CD14-positive monocyte (primary cell): ENCODE measurements at regions not wholly inside any gene's neighbourhood (a gene's known extent, or its start where the extent isn't known, plus 50 kb on each side); places are given as distances from the start of the nearest gene placed in this dataset.

ENCODE experiments used
- DNase-seq, 3 donors: peaks; one replicate each; pipeline ENCODE4 v3.0.0-alpha.2; 2011 to 2022
- H2AFZ ChIP-seq: 2 replicates; pipeline ENCODE4 v1.6.0; 2012; ENCODE audit warnings: mild to moderate bottlenecking, low read depth, low read length, inconsistent platforms; ENCODE audit not compliant: insufficient read depth, poor library complexity, severe bottlenecking
- H3K27ac ChIP-seq, 2 donors: 1 replicate in 1 of 2; 2 replicates in 1 of 2; pipeline ENCODE4 v1.5.1; 2012 to 2013; ENCODE audit warnings: low read length in 2 of 2, control low read depth in 1 of 2, inconsistent platforms in 1 of 2, low read depth in 1 of 2, mild to moderate bottlenecking in 1 of 2
- H3K27me3 ChIP-seq, 2 donors: one replicate each; pipeline versions ENCODE4 v1.6.0 to v1.6.1; 2011 to 2013; ENCODE audit warnings: low read length in 2 of 2; ENCODE audit not compliant: control insufficient read depth in 2 of 2, insufficient read depth in 2 of 2
- H3K36me3 ChIP-seq, 2 donors: replicated peaks in 1 of 2; 1 replicate in 1 of 2; 2 replicates in 1 of 2; pipeline versions ENCODE4 v1.5.1 to v1.6.1; 2012 to 2013; ENCODE audit warnings: low read length in 2 of 2, control low read depth in 1 of 2, inconsistent platforms in 1 of 2, mild to moderate bottlenecking in 1 of 2; ENCODE audit not compliant: insufficient read depth in 2 of 2, control insufficient read depth in 1 of 2
- H3K4me1 ChIP-seq, 2 donors: 1 replicate in 1 of 2; 2 replicates in 1 of 2; pipeline versions ENCODE4 v1.5.1 to v1.6.1; 2012 to 2013; ENCODE audit warnings: low read length in 2 of 2, control low read depth in 1 of 2, inconsistent platforms in 1 of 2, mild to moderate bottlenecking in 1 of 2, moderate library complexity in 1 of 2; ENCODE audit not compliant: insufficient read depth in 2 of 2, control insufficient read depth in 1 of 2
- H3K4me2 ChIP-seq: replicated peaks from 2 replicates; pipeline ENCODE3; 2012; ENCODE audit warnings: low read length, moderate library complexity, mild to moderate bottlenecking; ENCODE audit not compliant: poor library complexity, severe bottlenecking; ENCODE audit errors: extremely low read depth
- H3K4me3 ChIP-seq, 3 experiments: fragments of 200-600 bp in 1 of 3; sonication (generic) in 1 of 3; replicated peaks in 1 of 3; 1 replicate in 2 of 3; 2 replicates in 1 of 3; pipeline ENCODE4 v1.5.1; 2011 to 2013; ENCODE audit warnings: low read length in 3 of 3, mild to moderate bottlenecking in 3 of 3, control low read depth in 2 of 3, low read depth in 2 of 3, inconsistent platforms in 1 of 3, moderate library complexity in 1 of 3
- H3K79me2 ChIP-seq: 2 replicates; pipeline ENCODE4 v1.6.0; 2012; ENCODE audit warnings: mild to moderate bottlenecking, control low read depth, inconsistent platforms, low read length, moderate library complexity; ENCODE audit not compliant: insufficient read depth
- H3K9ac ChIP-seq: 2 replicates; pipeline ENCODE4 v1.6.0; 2017; ENCODE audit warnings: low read length, mild to moderate bottlenecking; ENCODE audit not compliant: insufficient read depth, poor library complexity, severe bottlenecking
- H3K9me3 ChIP-seq, 2 donors: replicated peaks in 1 of 2; 1 replicate in 1 of 2; 2 replicates in 1 of 2; pipeline versions ENCODE4 v1.5.1 to v1.6.1; 2012 to 2013; ENCODE audit warnings: low read length in 2 of 2, control low read depth in 1 of 2; ENCODE audit not compliant: control insufficient read depth in 1 of 2, insufficient read depth in 1 of 2
- H4K20me1 ChIP-seq: 2 replicates; pipeline ENCODE4 v1.6.0; 2012; ENCODE audit warnings: mild to moderate bottlenecking, low read length, control low read depth, moderate library complexity; ENCODE audit not compliant: insufficient read depth
- H3K27ac Mint-ChIP-seq, 7 donors: one replicate each; pipeline ENCODE4 v1.8.0; 2020; ENCODE audit warnings: mild to moderate bottlenecking in 7 of 7, mixed read lengths in 7 of 7, moderate library complexity in 6 of 7, inconsistent platforms in 2 of 7
- H3K27me3 Mint-ChIP-seq, 3 donors: one replicate each; pipeline ENCODE4 v1.8.0; 2021 to 2022; ENCODE audit warnings: low read depth in 3 of 3, mild to moderate bottlenecking in 3 of 3, mixed read lengths in 3 of 3, moderate library complexity in 3 of 3, inconsistent platforms in 1 of 3
- H3K36me3 Mint-ChIP-seq, 2 donors: one replicate each; pipeline ENCODE4 v1.8.0; 2020; ENCODE audit warnings: mixed read lengths in 2 of 2, inconsistent platforms in 1 of 2, mild to moderate bottlenecking in 1 of 2
- H3K4me1 Mint-ChIP-seq: one replicate; pipeline ENCODE4 v1.8.0; 2020; ENCODE audit warnings: mild to moderate bottlenecking, mixed read lengths
- H3K4me3 Mint-ChIP-seq, 2 donors: one replicate each; pipeline ENCODE4 v1.8.0; 2020; ENCODE audit warnings: mild to moderate bottlenecking in 2 of 2, mixed read lengths in 2 of 2, moderate library complexity in 1 of 2
- H3K9me3 Mint-ChIP-seq, 7 donors: one replicate each; pipeline ENCODE4 v1.8.0; 2020 to 2022; ENCODE audit warnings: mixed read lengths in 7 of 7, mild to moderate bottlenecking in 6 of 7, moderate library complexity in 6 of 7, inconsistent platforms in 2 of 7
- WGBS: methylation state at CpG from one replicate; pipeline ENCODE4 v1.1.5; 2013; ENCODE audit warnings: missing lambda C conversion rate; ENCODE audit not compliant: insufficient coverage; 5-methylcytosine and 5-hydroxymethylcytosine counted together
- intact Hi-C, 2 donors: fragments of 100-400 bp; cut with micrococcal nuclease; formaldehyde crosslinking; loops; one replicate each; pipeline versions ENCODE4 v1.15.0 to v1.15.1; 2023
- TF ChIP-seq, protein P1 (sequence below): fragments of 200-600 bp; IDR thresholded peaks from one replicate; pipeline ENCODE4 v1.8.0; 2022; ENCODE audit warnings: antibody characterized with exemption, mild to moderate bottlenecking

DNA sequence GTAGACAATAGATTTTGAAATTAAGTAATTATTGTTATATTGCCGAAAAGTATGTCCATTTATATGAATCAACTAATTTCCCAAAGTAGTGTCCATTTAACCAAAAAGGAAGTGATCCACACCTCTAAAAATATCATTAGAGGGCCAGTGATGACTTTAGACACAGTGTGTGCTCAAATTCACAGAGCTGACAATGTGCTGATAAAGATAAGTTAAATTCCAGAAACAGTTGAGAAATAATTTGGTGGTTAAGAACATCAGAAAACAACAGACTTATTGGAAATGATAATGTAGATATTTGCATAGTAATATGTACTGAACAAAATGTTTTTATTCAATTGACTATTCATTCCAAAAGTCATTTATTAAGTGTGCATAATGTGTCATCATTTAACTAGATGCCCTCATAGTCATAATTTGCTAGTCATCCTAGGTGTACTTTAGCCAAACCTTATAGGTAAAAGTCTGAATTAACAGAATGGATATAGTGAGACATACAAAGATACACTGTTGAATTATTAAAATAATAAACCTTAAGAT is 230.2 kb upstream of the ADAMTS9 start:
- H3K9me3 Mint-ChIP-seq, result peaks cover 0 to 6% (median 2%) of the 10 kb centered on the region in 7 donors
- intact Hi-C loops, result no loop called here
- TF ChIP-seq, protein P1, sequence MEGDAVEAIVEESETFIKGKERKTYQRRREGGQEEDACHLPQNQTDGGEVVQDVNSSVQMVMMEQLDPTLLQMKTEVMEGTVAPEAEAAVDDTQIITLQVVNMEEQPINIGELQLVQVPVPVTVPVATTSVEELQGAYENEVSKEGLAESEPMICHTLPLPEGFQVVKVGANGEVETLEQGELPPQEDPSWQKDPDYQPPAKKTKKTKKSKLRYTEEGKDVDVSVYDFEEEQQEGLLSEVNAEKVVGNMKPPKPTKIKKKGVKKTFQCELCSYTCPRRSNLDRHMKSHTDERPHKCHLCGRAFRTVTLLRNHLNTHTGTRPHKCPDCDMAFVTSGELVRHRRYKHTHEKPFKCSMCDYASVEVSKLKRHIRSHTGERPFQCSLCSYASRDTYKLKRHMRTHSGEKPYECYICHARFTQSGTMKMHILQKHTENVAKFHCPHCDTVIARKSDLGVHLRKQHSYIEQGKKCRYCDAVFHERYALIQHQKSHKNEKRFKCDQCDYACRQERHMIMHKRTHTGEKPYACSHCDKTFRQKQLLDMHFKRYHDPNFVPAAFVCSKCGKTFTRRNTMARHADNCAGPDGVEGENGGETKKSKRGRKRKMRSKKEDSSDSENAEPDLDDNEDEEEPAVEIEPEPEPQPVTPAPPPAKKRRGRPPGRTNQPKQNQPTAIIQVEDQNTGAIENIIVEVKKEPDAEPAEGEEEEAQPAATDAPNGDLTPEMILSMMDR, result no peak

DNA sequence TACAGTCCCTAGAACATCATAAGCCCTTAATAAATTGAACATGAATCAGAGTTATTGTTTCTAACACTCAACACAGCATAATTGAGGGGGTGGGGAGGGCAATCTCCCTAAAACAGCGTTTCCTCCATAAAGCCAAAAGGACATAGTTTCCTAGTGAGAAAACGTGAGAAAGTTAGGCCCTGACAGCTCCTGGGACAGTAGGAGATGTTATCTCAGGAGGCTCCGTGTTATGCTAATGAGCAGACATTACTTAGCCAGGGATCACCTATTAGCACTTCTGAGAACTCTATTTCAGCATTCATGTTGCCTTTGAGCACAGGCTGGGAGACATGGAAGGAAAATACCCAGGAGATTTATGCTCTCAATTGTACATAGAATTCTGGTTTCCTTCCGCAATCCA is 229.1 kb upstream of the ADAMTS9 start:
- Histone ChIP-seq H3K9me3 (peaks cover 2 to 3% of the 10 kb centered on the region in 2 donors), H3K4me1 (no peaks in the 10 kb centered on the region), H3K4me3 (no peak overlapping the region), H3K79me2 (no peaks in the 10 kb centered on the region), H3K9ac (no peak overlapping the region), H2AFZ (no peak overlapping the region), H3K4me2 (no peak overlapping the region), H3K36me3 (no peaks in the 10 kb centered on the region), H3K27ac (no peak overlapping the region), H3K27me3 (no peaks in the 10 kb centered on the region), H4K20me1 (no peaks in the 10 kb centered on the region)
- Mint-ChIP-seq H3K27me3 (peaks cover 0 to 3% (median 0%) of the 10 kb centered on the region in 3 donors), H3K27ac (no peak overlapping the region), H3K4me3 (no peak overlapping the region), H3K36me3 (no peaks in the 10 kb centered on the region), H3K4me1 (no peaks in the 10 kb centered on the region), H3K9me3 (peaks cover 0 to 7% (median 2%) of the 10 kb centered on the region in 7 donors)
- 80% methylated on average over 1 of the region's 4 CpGs for WGBS
- DNase-seq, result no peak
- TF ChIP-seq, protein P1, result no peak
- intact Hi-C loops, result no loop called here

More for the DNA sequence above, 230.2 kb upstream of the ADAMTS9 start:
- no peaks in the 10 kb centered on the region for H4K20me1 ChIP-seq
- no peak overlapping the region for H2AFZ ChIP-seq
- H3K9me3 ChIP-seq, result peaks cover 0 to 3% of the 10 kb centered on the region in 2 donors
- Mint-ChIP-seq H3K36me3 (no peaks in the 10 kb centered on the region), H3K4me1 (no peaks in the 10 kb centered on the region), H3K27me3 (peaks cover 0 to 3% (median 0%) of the 10 kb centered on the region in 3 donors), H3K4me3 (no peak overlapping the region), H3K27ac (no peak overlapping the region)
- H3K4me3 ChIP-seq, result no peak overlapping the region
- WGBS, result no CpG with 5 or more reads among the region's 1 CpG
- no peak overlapping the region for H3K27ac ChIP-seq
- DNase-seq, result no peak
- H3K4me2 ChIP-seq, result no peak overlapping the region
- no peaks in the 10 kb centered on the region for H3K4me1 ChIP-seq
- no peaks in the 10 kb centered on the region for H3K79me2 ChIP-seq
- no peaks in the 10 kb centered on the region for H3K36me3 ChIP-seq
- no peaks in the 10 kb centered on the region for H3K27me3 ChIP-seq
- H3K9ac ChIP-seq, result no peak overlapping the region
